LNCAP (cell line): ENCODE measurements at regions not wholly inside any gene's neighbourhood (a gene's known extent, or its start where the extent isn't known, plus 50 kb on each side); places are given as distances from the start of the nearest gene placed in this dataset.

ENCODE experiments used
- CTCF ChIP-seq: fragments of 450-650 bp; IDR thresholded peaks from 2 replicates; pipeline ENCODE4 v1.5.1; 2017; ENCODE audit warnings: mild to moderate bottlenecking

- no peak for TF ChIP-seq CTCF
Measured at GRCh38 chr1:157292809-157293564, 154.8 kb upstream of the ETV3 start.

GRCh38 chr1:157292302-157292701 lies 154.1 kb upstream of the ETV3 start:
- TF ChIP-seq CTCF = no peak

GRCh38 chr1:157291083-157291482 lies 152.9 kb upstream of the ETV3 start:
- TF ChIP-seq CTCF = no peak

DNA sequence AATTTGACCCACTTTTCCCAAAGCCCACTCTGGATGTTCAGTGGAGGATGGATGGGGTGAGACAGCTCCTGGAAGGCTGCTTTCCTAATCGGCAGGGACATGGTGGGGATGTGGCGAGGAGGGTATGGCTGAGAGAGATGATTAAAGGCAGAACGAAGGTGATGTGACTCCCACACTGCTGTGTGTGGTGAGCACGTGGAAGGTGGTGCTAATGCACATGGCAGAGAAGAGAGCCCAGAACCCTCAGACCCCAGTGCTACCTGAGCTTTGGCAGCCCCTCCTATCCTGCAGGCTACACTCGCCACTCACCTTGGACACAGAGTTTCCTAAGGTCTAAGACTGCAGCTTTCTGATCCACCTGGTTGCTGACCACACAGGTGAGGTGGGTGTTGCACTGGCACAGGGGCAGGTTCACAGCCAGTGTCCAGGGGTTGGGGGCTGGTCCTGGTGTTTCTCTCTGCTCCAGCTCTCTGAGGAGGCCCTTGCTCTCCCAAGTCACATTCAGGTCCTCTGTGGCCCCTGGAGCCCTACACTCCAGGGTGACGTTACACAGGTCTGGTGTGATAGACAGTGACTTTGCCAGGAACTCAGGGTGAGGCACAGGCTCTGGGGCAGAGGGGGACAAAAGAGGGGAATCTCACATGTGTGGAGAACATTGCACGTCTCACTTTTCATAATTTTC lies 151.4 kb upstream of the ETV3 start:
- TF ChIP-seq CTCF = no peak

DNA sequence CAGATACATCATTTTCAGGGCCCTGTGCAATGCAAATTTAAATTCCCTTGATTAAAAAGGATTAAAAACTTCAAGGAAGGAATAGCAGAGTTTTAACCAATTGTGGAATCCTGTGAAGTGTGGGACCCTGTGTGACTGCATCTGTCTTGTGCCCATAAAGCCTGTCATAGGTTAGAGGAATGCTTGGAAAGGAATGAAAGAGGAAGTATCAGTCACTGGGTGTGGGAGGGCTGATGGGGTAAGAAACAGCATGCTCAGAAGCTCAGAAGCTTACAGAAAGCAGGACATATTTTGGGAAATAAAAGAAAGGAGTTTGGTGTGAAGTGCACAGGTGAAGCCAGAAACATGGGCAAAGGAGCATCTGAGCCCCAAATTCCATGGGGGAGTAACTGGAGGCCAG lies 150.8 kb upstream of the ETV3 start:
- TF ChIP-seq CTCF = no peak

GRCh38 chr1:157288492-157288891 lies 150.3 kb upstream of the ETV3 start:
- TF ChIP-seq CTCF = no peak

GRCh38 chr1:157288006-157288405 lies 149.8 kb upstream of the ETV3 start:
- no peak for TF ChIP-seq CTCF
